LNCaP clone FGC (cell line): ENCODE measurements at regions not wholly inside any gene's neighbourhood (a gene's known extent, or its start where the extent isn't known, plus 50 kb on each side); places are given as distances from the start of the nearest gene placed in this dataset.

Experiments
- DNase-seq: peaks from one replicate; pipeline ENCODE4 v3.0.0-alpha.2; 2011; ENCODE audit warnings: low read depth
- H3K4me3 ChIP-seq: 2 replicates; pipeline ENCODE4 v1.5.1; 2011; ENCODE audit warnings: mild to moderate bottlenecking, low read depth, low read length, control low read depth
- TF ChIP-seq, protein P1 (sequence below): IDR thresholded peaks from 2 replicates; pipeline ENCODE4 v1.5.1; 2012; ENCODE audit warnings: mild to moderate bottlenecking; ENCODE audit not compliant: control insufficient read depth, insufficient read depth; ENCODE audit errors: extremely low read depth

DNA sequence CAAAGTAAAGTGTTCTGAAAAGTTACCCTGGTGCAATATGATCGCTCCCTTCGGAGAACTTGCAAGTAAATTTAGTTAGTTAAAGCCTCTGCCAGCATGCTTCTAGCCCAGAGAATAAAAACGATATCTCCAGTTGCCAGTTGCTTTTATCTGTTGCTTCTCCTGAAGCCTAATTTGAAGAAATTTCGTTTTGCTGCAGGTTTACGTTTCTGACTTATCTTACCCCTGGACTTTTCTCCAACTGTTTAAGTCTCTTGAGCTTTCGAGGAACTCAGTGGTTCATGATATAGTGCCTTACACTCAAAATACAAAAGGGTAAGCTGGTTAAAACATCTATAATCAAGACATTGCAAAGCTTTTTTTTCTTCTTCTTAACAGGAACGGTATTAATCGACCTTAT is 131.1 kb downstream of the FAM161A start:
- TF ChIP-seq, protein P1, sequence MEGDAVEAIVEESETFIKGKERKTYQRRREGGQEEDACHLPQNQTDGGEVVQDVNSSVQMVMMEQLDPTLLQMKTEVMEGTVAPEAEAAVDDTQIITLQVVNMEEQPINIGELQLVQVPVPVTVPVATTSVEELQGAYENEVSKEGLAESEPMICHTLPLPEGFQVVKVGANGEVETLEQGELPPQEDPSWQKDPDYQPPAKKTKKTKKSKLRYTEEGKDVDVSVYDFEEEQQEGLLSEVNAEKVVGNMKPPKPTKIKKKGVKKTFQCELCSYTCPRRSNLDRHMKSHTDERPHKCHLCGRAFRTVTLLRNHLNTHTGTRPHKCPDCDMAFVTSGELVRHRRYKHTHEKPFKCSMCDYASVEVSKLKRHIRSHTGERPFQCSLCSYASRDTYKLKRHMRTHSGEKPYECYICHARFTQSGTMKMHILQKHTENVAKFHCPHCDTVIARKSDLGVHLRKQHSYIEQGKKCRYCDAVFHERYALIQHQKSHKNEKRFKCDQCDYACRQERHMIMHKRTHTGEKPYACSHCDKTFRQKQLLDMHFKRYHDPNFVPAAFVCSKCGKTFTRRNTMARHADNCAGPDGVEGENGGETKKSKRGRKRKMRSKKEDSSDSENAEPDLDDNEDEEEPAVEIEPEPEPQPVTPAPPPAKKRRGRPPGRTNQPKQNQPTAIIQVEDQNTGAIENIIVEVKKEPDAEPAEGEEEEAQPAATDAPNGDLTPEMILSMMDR, result no peak
- H3K4me3 ChIP-seq, result no peak overlapping the region
- DNase-seq, result no peak

DNA sequence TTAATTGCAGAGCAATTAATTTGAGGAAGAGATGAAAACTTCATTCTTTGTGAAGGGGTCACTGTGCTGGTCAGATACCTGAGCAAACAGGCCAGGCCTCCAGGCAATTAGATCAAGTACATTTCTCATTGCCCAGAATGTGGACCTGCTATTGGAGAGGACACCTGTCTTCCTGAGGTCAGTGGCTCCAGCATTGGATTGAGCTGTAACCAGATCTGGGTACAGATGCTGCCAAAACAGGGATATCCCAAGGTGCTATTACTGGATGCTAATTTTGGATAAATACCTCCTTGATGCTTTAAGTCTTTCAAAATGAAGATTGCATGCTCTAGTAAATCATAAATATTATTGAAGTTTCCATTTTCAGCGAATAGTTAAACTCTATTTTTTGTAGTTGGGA is 131.5 kb downstream of the FAM161A start:
- TF ChIP-seq, protein P1, result no peak
- no peak for DNase-seq
- no peak overlapping the region for H3K4me3 ChIP-seq

DNA sequence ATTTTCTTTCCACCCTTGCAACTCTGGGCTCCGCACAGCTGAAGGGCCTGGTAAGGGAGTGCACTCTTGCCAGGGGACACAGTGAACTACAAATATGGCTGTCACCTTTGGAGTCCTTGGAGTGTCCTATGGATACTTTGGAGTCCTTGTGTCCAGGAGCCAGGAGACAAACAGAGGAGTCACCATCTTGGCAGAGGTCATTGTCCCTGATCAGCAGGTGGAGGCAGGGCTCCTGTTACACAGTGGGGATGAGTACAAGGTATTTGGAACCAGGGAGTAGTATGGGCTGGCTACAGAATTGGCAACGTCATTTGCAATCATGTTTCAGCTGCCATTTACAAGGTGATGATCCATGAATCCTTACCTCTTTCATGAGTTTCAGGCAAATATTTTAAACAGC is 132.5 kb downstream of the FAM161A start:
- TF ChIP-seq, protein P1, result no peak

DNA sequence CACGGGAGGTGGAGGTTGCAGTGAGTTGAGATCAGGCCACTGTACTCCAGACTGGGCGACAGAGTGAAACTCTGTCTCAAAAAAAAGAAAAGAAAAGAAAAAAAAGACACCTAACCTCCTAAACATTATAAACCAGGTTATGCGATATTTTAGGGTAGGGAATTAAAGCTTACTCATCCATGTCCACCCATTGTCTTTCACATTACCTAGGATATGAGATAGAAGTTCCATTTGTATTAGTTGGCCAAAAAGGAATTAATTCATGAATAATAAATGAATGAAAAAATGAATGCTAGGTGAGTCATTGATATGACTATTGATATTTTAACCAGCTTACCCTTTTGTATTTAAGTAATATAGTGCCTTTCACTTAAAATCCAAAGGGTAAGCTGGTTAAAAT is 132.9 kb downstream of the FAM161A start:
- TF ChIP-seq, protein P1, result no peak
- DNase-seq, result no peak
- no peak overlapping the region for H3K4me3 ChIP-seq

More for the DNA sequence above, 132.5 kb downstream of the FAM161A start:
- H3K4me3 ChIP-seq, result no peak overlapping the region
- no peak for DNase-seq

DNA sequence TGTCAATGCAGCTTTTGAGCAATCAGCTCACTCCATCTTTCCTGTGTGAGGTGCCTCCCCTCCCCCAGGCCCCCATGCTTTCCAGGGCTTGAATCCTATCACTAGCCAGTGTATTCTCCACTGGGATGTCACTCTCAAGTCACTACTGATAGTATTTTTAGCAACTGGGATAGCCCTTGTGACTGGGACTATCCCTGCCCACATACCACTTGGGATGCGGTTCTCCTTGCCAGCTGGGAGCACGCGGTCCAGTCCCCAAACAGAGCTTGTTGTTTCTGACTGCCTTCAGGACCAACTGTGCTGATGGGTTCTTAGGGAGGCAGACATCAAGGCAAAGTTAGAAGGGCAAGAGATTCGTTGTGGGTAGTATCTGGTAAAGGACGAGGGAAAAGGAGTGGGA is 134.9 kb downstream of the FAM161A start:
- TF ChIP-seq, protein P1, result no peak
- no peak overlapping the region for H3K4me3 ChIP-seq
- DNase-seq, result no peak

DNA sequence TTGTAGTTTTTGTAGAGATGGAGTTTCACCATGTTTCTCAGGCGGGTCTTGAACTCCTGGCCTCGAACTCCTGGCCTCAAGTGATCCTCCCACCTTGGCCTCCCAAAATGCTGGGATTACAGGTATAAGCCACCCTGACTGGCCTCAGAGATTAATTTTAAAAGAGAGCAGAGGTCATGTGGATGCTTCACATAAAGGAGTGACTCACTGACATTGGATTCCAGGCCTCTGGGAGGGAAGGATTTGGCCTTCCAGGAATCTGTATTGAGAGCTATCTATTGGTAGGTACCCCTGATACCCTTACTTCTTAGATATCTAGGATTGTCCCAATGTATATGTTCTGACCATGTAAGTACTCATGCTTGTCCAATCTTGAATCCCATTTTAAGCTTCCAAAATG is 138.4 kb downstream of the FAM161A start:
- DNase-seq, result no peak
- TF ChIP-seq, protein P1, result no peak
- no peak overlapping the region for H3K4me3 ChIP-seq

DNA sequence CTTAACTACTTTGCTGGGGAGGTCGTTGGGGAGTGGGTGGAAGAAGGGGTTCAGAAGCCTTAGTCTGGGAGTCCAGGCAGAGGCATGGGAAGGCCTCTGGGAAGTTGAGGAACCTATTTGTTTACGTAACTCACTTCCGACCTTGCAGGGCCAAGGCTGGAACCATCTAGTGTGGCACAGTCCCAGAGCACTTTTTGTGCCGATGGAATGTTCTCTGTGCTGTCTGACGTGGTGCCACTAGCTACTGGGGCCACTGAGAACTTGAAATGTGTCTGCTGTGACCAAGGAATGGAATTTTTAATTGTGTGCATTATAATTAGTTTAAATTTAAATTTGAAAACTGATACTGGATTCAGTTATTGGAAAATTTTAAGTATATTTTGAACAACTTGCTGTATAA is 139.7 kb downstream of the FAM161A start:
- TF ChIP-seq, protein P1, result no peak
- no peak overlapping the region for H3K4me3 ChIP-seq
- no peak for DNase-seq
